Skeletal muscle cell (primary cell): ENCODE measurements at regions not wholly inside any gene's neighbourhood (a gene's known extent, or its start where the extent isn't known, plus 50 kb on each side); places are given as distances from the start of the nearest gene placed in this dataset.
A peak's percentile ranks its signal among the peaks of the same experiment; 100 is the strongest.

Source experiments
- DNase-seq: peaks from one replicate; pipeline ENCODE4 v3.0.0-alpha.2; 2010; ENCODE audit warnings: low read depth
- H3K4me3 ChIP-seq: 2 replicates; pipeline ENCODE4 v1.5.1; 2011; ENCODE audit warnings: low read depth, mild to moderate bottlenecking, control low read depth, low read length, moderate library complexity

DNA sequence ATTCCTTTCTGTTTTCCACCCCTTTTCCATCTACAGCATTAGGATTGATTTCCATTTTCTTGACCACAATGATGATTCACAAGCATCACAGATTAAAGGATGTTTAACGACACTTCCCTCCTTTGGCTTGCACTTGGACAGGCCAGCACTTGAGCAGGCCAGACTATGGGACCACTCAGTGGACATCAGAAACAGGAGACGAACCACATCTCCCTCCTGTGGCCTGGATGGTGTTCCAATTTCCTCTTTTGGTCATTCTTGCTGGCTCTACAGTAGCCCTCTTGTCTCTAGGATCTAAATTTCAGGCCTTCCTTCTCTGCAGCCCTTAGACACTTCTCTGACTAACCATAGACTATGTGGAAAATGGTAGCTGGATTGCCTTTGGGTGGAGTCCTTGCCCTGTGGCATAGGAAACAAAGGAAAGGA is 78.8 kb upstream of the BOC start:
- no peak overlapping the region for H3K4me3 ChIP-seq
- peak; percentile 22 for DNase-seq

GRCh38 chr3:113133140-113133539 is 78.2 kb upstream of the BOC start:
- DNase-seq = no peak
- no peak overlapping the region for H3K4me3 ChIP-seq

- H3K4me3 ChIP-seq = no peak overlapping the region
- no peak for DNase-seq
These were observed 75.3 kb upstream of the BOC start for GRCh38 chr3:113136071-113136470.

GRCh38 chr3:113136544-113136943 is 74.8 kb upstream of the BOC start:
- H3K4me3 ChIP-seq = no peak overlapping the region
- DNase-seq = no peak

- DNase-seq = no peak
- no peak overlapping the region for H3K4me3 ChIP-seq
These were observed 72.3 kb upstream of the BOC start for GRCh38 chr3:113138839-113139743.

DNA sequence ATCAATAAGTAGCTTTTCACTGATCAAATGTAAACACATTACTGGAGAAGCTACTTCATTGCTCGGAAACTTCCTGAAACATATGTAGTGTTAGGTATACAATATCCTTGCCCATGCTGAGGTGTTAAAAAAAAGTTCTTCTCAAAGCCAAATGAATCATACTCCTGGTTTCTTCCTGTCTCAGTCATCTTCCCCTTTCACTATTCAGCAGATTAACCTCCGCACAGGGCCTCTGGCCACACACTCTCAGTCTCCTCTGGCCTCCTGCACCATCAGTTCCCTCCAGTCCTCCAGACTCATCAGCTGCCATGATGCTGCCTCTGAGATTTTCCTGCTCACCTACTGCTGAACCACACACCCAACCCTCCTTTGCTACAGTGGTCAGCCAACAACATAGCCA is 70.5 kb upstream of the BOC start:
- DNase-seq = no peak
- H3K4me3 ChIP-seq = no peak overlapping the region

DNA sequence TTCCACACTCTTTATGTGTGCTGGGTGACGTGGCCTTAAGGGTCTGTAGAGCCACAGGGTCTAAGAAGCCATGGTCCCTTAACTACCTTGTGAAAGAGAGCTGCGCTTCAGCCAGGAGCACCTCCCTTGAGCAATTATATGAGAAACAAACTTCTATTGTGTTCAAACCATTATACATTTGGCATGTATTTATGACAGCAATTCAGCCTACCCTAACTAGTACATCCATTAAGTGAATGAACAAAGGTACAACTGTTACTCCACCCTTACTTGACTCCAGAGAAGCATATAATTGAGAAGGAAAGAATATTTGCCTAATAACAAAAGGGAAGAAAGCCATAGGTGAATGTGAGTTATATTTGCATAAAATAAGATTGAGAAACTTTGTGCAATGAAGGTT is 69.8 kb upstream of the BOC start:
- no peak overlapping the region for H3K4me3 ChIP-seq
- DNase-seq = no peak

DNA sequence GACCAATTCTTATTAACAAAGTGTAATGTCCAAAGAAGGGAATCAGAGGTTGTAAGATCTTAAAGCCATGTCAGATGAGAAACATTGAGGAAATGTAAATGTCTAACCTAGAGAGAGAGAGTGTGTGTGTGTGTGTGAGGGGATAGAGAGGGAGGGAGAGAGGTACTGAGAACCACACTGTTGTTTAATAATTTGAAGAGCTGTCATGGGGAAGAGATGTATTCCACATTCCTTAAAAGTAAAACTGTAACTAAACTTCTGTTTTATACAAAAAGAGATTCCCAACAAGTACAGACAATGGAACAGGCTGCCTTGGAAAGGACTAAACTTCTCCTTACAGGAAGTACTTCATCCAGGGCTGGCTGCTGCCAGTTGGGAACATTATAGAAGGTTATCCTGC is 68.9 kb upstream of the BOC start:
- H3K4me3 ChIP-seq = no peak overlapping the region
- DNase-seq = no peak

DNA sequence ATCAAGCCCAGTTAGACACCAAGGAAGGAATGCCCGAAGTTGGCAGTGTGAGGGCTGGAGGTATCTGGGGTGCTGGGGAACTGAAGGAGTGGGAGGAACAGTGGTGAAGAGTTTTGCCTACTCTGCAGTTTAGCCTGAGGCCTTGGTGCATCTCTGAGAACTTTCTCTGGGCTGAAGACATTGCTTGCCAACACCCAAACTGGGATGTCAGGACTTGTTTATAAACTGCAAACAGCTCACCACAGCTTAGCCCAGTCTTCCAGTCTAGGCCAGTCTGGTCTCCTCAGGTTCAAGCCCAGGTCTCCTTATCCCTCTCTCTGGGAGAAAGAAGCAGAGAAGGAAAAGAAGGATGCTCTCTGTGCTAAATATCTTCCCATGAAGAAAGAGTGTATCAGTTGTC is 68.0 kb upstream of the BOC start:
- H3K4me3 ChIP-seq = no peak overlapping the region
- no peak for DNase-seq

GRCh38 chr3:113147681-113148261 is 63.6 kb upstream of the BOC start:
- no peak overlapping the region for H3K4me3 ChIP-seq
- no peak for DNase-seq

GRCh38 chr3:113148284-113148683 is 63.1 kb upstream of the BOC start:
- H3K4me3 ChIP-seq = no peak overlapping the region
- DNase-seq = no peak

GRCh38 chr3:113150250-113150649 is 61.1 kb upstream of the BOC start:
- no peak for DNase-seq

GRCh38 chr3:113151461-113152031 is 59.8 kb upstream of the BOC start:
- H3K4me3 ChIP-seq = no peak overlapping the region
- no peak for DNase-seq

More at GRCh38 chr3:113150250-113150649, 61.1 kb upstream of the BOC start:
- no peak overlapping the region for H3K4me3 ChIP-seq

- H3K4me3 ChIP-seq = no peak overlapping the region
- DNase-seq = no peak
These were observed 58.5 kb upstream of the BOC start for GRCh38 chr3:113152849-113153248.

DNA sequence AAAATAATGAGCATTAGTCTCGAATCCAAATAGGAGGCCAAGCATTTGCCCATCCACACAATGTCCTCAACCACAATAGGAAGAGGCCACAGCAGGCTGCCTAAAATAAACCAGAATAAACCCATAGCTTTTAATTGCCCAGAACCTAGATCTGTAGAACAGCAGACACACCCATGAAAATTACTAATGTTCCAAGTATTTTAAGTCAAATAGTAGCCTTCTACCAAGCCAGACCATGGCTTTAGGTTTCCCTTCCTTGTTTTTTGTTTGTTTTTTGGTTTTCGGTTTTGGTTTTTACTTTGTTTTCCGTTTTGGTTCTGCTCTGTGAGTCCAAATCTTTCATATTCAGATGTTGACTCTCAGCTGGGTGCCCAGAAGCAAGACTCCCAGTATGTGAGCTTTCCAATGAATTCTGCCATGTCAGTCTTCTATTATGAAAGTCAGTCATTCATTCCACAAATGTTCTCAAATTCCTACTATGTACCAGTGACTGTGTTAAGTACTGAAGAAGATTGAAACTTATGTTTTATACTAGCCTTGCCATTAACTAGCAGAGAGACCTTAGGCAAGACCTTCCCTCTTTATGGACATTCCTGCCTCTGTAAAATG is 57.8 kb upstream of the BOC start:
- no peak overlapping the region for H3K4me3 ChIP-seq
- DNase-seq = no peak

- no peak for DNase-seq
- no peak overlapping the region for H3K4me3 ChIP-seq
These were observed 54.5 kb upstream of the BOC start for GRCh38 chr3:113156816-113157333.

DNA sequence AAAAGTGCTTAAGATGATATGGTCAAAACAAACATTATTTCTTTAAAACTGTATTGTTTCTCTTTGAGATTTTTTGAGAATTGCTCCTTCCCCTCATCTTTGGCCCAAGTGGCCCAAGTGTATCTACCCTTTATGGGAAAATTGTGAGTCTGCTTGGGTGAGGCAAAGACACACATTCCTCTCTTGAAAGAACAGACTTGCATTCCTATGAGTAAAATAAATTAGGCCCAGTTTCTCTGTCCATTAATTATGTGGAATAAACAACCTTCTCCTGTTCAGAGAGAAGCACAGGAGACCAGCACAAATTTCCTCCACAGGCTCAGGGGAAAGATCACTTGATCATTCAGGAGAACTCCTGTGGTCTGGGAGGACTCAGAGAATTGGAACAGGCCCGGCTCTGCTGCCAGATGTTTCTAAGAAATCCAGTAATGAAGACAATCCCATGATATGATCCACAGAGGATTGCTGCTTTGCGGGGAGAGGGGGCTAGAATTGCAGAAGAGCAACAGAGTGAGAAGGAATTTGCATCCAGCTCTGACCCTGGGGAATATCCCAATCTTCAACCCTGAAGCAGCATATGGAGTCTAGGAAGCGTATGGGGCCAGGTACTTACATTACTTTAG is 53.8 kb upstream of the BOC start:
- no peak overlapping the region for H3K4me3 ChIP-seq
- DNase-seq = peak; percentile 39

DNA sequence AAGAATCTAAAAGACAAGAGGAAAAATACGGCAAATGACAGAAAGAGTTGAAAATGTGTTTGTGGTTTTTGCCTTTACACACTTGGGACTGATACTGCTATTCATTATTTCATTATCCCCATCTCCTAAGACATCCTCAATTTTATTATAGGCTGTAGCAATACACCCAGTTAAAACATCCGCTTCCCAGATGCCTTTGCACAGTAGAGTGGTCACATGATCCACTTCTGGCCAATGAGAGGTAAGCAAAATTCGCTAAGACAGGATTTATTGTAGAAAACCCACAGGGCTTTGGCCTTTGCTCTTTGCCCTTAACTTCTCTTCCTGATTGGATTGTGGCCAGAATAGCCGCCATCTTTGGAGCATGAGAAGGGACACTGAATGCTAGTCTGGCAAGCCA is 53.2 kb upstream of the BOC start:
- DNase-seq = no peak
- no peak overlapping the region for H3K4me3 ChIP-seq
